Karpas-422 (cell line): ENCODE measurements at regions not wholly inside any gene's neighbourhood (a gene's known extent, or its start where the extent isn't known, plus 50 kb on each side); places are given as distances from the start of the nearest gene placed in this dataset.

Source experiments
- DNase-seq: peaks from one replicate; pipeline ENCODE4 v3.0.0-alpha.2; 2015
- H2AFZ ChIP-seq: fragments of 200-600 bp; sonication (generic); 2 replicates; pipeline ENCODE4 v1.6.1; 2014; ENCODE audit warnings: antibody characterized with exemption, low read length, mixed read lengths
- H3K27ac ChIP-seq: fragments of 200-600 bp; sonication (generic); 2 replicates; pipeline ENCODE4 v1.5.1; 2014; ENCODE audit warnings: mild to moderate bottlenecking, low read length, moderate library complexity
- H3K27me3 ChIP-seq: fragments of 200-600 bp; sonication (generic); 2 replicates; pipeline ENCODE4 v1.6.1; 2014; ENCODE audit warnings: low read length, mixed read lengths
- H3K36me3 ChIP-seq: fragments of 200-600 bp; sonication (generic); 2 replicates; pipeline ENCODE4 v1.6.1; 2014; ENCODE audit warnings: low read length, mixed read lengths; ENCODE audit not compliant: insufficient read depth
- H3K4me1 ChIP-seq: fragments of 200-600 bp; sonication (generic); 2 replicates; pipeline ENCODE4 v1.6.1; 2014; ENCODE audit warnings: mild to moderate bottlenecking, low read length, mixed read lengths
- H3K4me2 ChIP-seq: fragments of 200-600 bp; sonication (generic); 2 replicates; pipeline ENCODE4 v1.6.1; 2014; ENCODE audit warnings: low read length, low read depth, mild to moderate bottlenecking; ENCODE audit not compliant: poor library complexity, severe bottlenecking
- H3K4me3 ChIP-seq: fragments of 200-600 bp; sonication (generic); 2 replicates; pipeline ENCODE4 v1.5.1; 2014; ENCODE audit warnings: mild to moderate bottlenecking, antibody characterized with exemption, low read length, mixed read lengths
- H3K79me2 ChIP-seq: fragments of 200-600 bp; sonication (generic); 2 replicates; pipeline ENCODE4 v1.6.1; 2014; ENCODE audit warnings: mild to moderate bottlenecking, low read length, mixed read lengths
- H3K9ac ChIP-seq: fragments of 200-600 bp; sonication (generic); 2 replicates; pipeline ENCODE4 v1.6.0; 2014; ENCODE audit warnings: low read length
- H3K9me2 ChIP-seq: fragments of 200-600 bp; sonication (generic), shearing (Covaris generic); replicated peaks from 2 replicates; pipeline ENCODE4 v1.6.0; 2014; ENCODE audit warnings: mild to moderate bottlenecking, low read length, moderate library complexity; ENCODE audit not compliant: insufficient read depth
- H3K9me3 ChIP-seq: fragments of 300-700, 200-600 bp; sonication (generic); 2 replicates; pipeline ENCODE4 v1.6.1; 2014; ENCODE audit warnings: low read length, mixed read lengths
- H4K20me1 ChIP-seq: fragments of 200-600 bp; sonication (generic); 2 replicates; pipeline ENCODE4 v1.6.1; 2014; ENCODE audit warnings: mild to moderate bottlenecking, antibody characterized with exemption, low read length, low read depth; ENCODE audit not compliant: insufficient read depth

GRCh38 chr10:130560116-130560515 lies 423.9 kb downstream of the GLRX3 start:
- H3K4me2 ChIP-seq = no peak overlapping the region
- no peaks in the 10 kb centered on the region for H3K36me3 ChIP-seq
- no peaks in the 10 kb centered on the region for H3K79me2 ChIP-seq
- no peaks in the 10 kb centered on the region for H3K27me3 ChIP-seq
- no peaks in the 10 kb centered on the region for H3K9me2 ChIP-seq
- no peaks in the 10 kb centered on the region for H3K9me3 ChIP-seq
- H2AFZ ChIP-seq = no peak overlapping the region
- H3K4me1 ChIP-seq = no peaks in the 10 kb centered on the region
- no peak overlapping the region for H3K27ac ChIP-seq
- H3K9ac ChIP-seq = no peak overlapping the region
- H4K20me1 ChIP-seq = no peaks in the 10 kb centered on the region
- no peak overlapping the region for H3K4me3 ChIP-seq
- no peak for DNase-seq

- Histone ChIP-seq H3K4me3 (no peak overlapping the region), H3K79me2 (no peaks in the 10 kb centered on the region), H3K9ac (no peak overlapping the region), H3K4me1 (no peaks in the 10 kb centered on the region), H2AFZ (no peak overlapping the region), H3K27ac (no peak overlapping the region), H3K9me2 (no peaks in the 10 kb centered on the region), H3K36me3 (no peaks in the 10 kb centered on the region), H4K20me1 (no peaks in the 10 kb centered on the region), H3K27me3 (no peaks in the 10 kb centered on the region), H3K4me2 (no peak overlapping the region), H3K9me3 (no peaks in the 10 kb centered on the region)
- no peak for DNase-seq
These were observed 424.4 kb downstream of the GLRX3 start for GRCh38 chr10:130560573-130560972.

DNA sequence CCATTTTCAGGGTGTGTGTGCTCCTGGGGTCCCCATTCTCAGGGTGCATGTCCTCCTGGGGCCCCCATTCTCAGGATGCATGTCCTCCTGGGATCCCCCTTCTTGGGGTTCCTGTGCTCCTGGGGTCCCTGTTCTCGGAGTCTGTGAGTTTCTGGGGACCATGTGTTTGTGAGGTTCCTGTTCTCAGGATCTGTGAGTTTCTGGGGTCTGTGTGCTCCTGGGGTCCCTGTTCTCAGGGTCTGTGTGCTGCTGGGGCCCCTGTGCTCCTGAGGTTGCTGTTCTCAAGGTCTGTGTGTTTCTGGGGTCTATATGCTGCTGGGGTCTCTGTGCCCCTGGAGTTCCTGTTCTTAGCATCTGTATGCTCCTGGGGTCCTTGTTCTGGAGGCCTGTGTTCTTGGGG lies 425.5 kb downstream of the GLRX3 start:
- no peak for DNase-seq
- no peaks in the 10 kb centered on the region for H3K9me3 ChIP-seq
- H3K36me3 ChIP-seq = no peaks in the 10 kb centered on the region
- H3K27me3 ChIP-seq = no peaks in the 10 kb centered on the region
- no peak overlapping the region for H3K4me2 ChIP-seq
- no peaks in the 10 kb centered on the region for H3K9me2 ChIP-seq
- H3K79me2 ChIP-seq = no peaks in the 10 kb centered on the region
- H4K20me1 ChIP-seq = no peaks in the 10 kb centered on the region
- H3K9ac ChIP-seq = no peak overlapping the region
- no peaks in the 10 kb centered on the region for H3K4me1 ChIP-seq
- no peak overlapping the region for H3K4me3 ChIP-seq
- H3K27ac ChIP-seq = no peak overlapping the region
- H2AFZ ChIP-seq = no peak overlapping the region

DNA sequence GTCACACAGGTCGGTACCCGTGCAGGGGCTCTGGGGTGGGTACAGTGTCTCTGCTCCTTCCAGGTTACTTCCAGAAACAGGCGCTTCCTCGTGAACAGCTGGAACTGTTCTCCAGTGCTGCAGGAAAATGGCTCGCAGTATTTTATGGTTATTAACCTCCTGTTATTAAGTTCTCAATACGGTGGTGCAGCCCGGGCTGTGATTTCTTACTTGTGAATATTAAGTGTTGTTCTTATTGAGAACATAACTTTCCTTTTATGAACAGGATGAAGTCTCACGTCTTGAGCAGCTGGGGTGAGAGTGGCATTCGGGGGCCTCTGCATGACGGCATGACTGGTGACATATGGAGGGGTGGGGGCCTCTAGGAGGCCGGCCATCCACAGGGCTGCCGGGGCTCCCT lies 430.8 kb downstream of the GLRX3 start:
- Histone ChIP-seq H4K20me1 (no peaks in the 10 kb centered on the region), H2AFZ (no peak overlapping the region), H3K4me1 (no peaks in the 10 kb centered on the region), H3K79me2 (no peaks in the 10 kb centered on the region), H3K27ac (no peak overlapping the region), H3K36me3 (no peaks in the 10 kb centered on the region), H3K27me3 (no peaks in the 10 kb centered on the region), H3K4me2 (no peak overlapping the region), H3K9ac (no peak overlapping the region), H3K9me3 (no peaks in the 10 kb centered on the region), H3K9me2 (no peaks in the 10 kb centered on the region), H3K4me3 (no peak overlapping the region)
- no peak for DNase-seq

DNA sequence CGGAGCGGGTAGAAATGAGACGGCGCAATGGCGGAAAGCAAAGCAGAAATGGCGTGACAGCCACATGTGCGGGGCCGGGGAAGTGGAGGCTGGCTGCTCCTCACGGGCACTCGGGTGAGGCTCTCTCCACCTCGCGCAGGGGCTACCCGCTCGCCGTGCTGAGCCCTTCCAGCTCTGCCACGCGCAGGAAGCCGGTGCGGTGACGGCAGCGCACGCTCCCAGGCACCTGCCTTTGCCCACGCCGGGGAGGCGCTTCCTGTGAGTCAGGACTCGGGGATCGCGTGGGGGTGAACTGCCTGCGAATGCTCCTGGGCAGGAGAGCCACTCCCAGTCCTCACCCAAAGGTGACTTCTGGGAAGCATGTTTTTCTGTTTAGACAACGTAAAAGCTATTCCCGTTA lies 431.2 kb downstream of the GLRX3 start:
- DNase-seq = no peak
- Histone ChIP-seq H3K36me3 (no peaks in the 10 kb centered on the region), H3K27ac (no peak overlapping the region), H3K79me2 (no peaks in the 10 kb centered on the region), H2AFZ (no peak overlapping the region), H3K27me3 (no peaks in the 10 kb centered on the region), H3K4me3 (no peak overlapping the region), H3K4me1 (no peaks in the 10 kb centered on the region), H3K9me2 (no peaks in the 10 kb centered on the region), H3K9me3 (no peaks in the 10 kb centered on the region), H3K4me2 (no peak overlapping the region), H3K9ac (no peak overlapping the region), H4K20me1 (no peaks in the 10 kb centered on the region)

DNA sequence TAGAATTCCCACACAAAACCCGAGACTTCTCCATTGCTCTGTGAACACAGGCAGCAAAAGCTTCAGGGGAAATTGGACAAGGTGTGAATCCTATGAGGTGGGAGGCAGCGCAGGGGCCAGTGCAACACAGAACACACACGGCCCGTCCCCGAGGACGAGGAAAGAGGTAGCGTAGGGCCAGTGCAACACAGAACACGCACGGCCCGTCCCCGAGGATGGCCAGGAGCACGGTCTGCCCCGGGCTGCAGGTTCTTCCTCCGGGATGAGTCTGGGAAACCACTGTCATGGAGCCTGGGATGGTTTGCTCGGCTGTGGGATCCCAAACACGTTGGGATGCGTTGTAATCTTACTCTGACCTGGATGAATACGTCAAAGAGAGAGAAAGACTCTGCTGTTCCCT lies 432.1 kb downstream of the GLRX3 start:
- no peaks in the 10 kb centered on the region for H3K4me1 ChIP-seq
- H2AFZ ChIP-seq = no peak overlapping the region
- H3K9me3 ChIP-seq = no peaks in the 10 kb centered on the region
- no peak for DNase-seq
- no peaks in the 10 kb centered on the region for H3K79me2 ChIP-seq
- H3K9ac ChIP-seq = no peak overlapping the region
- H3K27me3 ChIP-seq = no peaks in the 10 kb centered on the region
- no peaks in the 10 kb centered on the region for H3K9me2 ChIP-seq
- no peak overlapping the region for H3K4me3 ChIP-seq
- no peaks in the 10 kb centered on the region for H4K20me1 ChIP-seq
- no peak overlapping the region for H3K27ac ChIP-seq
- H3K4me2 ChIP-seq = no peak overlapping the region
- no peaks in the 10 kb centered on the region for H3K36me3 ChIP-seq

DNA sequence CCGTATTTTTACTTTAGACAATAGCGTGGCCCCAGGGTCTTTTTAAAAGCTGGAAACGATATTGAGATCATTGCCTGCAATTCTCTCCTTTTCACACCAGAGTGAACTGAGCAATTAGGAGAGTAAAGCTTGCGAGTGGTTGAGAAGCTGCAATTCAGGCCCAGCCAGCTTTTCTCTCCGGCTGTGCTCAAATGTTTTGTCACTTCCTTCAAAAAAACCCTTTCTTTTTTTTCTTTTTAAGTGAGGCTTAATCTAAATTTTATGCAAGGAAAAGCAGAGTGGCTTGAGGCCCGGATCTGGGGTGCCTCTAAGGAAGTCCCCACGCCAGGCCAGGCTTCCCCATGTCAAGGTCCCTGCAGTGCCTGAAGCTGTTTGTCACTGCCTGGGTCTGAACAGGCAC lies 433.9 kb downstream of the GLRX3 start:
- H3K36me3 ChIP-seq = no peaks in the 10 kb centered on the region
- DNase-seq = no peak
- no peak overlapping the region for H3K27ac ChIP-seq
- no peak overlapping the region for H3K4me2 ChIP-seq
- H3K4me1 ChIP-seq = no peaks in the 10 kb centered on the region
- no peak overlapping the region for H3K9ac ChIP-seq
- H3K27me3 ChIP-seq = no peaks in the 10 kb centered on the region
- no peaks in the 10 kb centered on the region for H3K9me3 ChIP-seq
- no peak overlapping the region for H3K4me3 ChIP-seq
- no peaks in the 10 kb centered on the region for H3K79me2 ChIP-seq
- no peak overlapping the region for H2AFZ ChIP-seq
- no peaks in the 10 kb centered on the region for H4K20me1 ChIP-seq
- H3K9me2 ChIP-seq = no peaks in the 10 kb centered on the region

DNA sequence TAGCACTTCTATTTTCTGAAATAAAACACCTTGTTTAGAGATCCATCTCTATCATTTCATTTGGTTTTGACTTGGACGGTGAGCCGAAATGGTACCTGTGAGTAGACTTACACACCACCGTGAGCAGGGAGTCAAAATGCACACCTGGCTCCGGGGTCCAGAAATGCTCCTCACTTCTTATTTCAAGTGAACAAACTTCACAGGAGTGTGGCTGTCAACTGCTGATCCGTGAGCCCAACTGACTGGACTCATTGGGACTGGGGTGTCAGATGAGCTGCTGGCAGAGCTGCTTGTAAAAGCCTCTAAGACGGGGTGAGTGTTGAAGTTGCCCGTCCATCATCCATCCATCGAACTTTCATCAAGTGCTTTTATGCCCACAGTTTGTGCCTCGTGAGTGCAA lies 435.5 kb downstream of the GLRX3 start:
- Histone ChIP-seq H3K79me2 (no peaks in the 10 kb centered on the region), H3K9me3 (no peaks in the 10 kb centered on the region), H4K20me1 (no peaks in the 10 kb centered on the region), H3K27ac (no peak overlapping the region), H3K36me3 (no peaks in the 10 kb centered on the region), H2AFZ (no peak overlapping the region), H3K9me2 (no peaks in the 10 kb centered on the region), H3K4me2 (no peak overlapping the region), H3K27me3 (no peaks in the 10 kb centered on the region; the same call in 1 of the 2 replicates), H3K9ac (no peak overlapping the region), H3K4me3 (no peak overlapping the region), H3K4me1 (no peaks in the 10 kb centered on the region)
- DNase-seq = no peak

- Histone ChIP-seq H3K27me3 (no peaks in the 10 kb centered on the region; the same call in 1 of the 2 replicates), H3K9me3 (no peaks in the 10 kb centered on the region), H3K4me2 (no peak overlapping the region), H4K20me1 (no peaks in the 10 kb centered on the region), H3K27ac (no peak overlapping the region), H3K9ac (no peak overlapping the region), H3K79me2 (no peaks in the 10 kb centered on the region), H3K4me3 (no peak overlapping the region), H3K36me3 (no peaks in the 10 kb centered on the region), H3K4me1 (no peaks in the 10 kb centered on the region), H3K9me2 (no peaks in the 10 kb centered on the region), H2AFZ (no peak overlapping the region)
- DNase-seq = peak; percentile 41
These were observed 437.3 kb downstream of the GLRX3 start for GRCh38 chr10:130573446-130573845.
